NCI-H146 (cell line): ENCODE measurements at regions not wholly inside any gene's neighbourhood (a gene's known extent, or its start where the extent isn't known, plus 50 kb on each side); places are given as distances from the start of the nearest gene placed in this dataset.
"Not testable (repeated sequence)": the region's sequence is repeated elsewhere in the genome, so short reads cannot be mapped to it uniquely, and the experiment has no call there.

Experiments used
- DNase-seq: peaks from one replicate; lab custom pipeline; 2025; lab: John Stamatoyannopoulos, UW

DNA sequence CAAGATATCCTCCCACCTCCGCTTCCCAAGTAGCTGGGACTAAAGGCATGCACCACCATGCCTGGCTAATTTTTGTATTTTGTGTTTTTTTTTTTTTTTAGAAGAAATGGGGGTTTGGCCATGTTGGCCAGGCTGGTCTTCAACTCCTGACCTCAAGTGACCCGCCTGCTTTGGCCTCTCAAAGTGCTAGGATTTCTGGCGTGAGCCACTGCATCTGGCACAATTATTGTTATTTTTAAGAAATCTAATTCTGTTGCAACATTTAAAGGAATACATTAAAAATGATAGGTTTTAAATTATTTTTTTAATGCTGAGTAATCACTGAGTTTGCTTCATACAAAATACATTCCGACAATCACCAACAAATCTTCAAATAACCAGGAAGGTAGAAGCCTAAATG lies 178.1 kb upstream of the SEMA3E start:
- no peak for DNase-seq

DNA sequence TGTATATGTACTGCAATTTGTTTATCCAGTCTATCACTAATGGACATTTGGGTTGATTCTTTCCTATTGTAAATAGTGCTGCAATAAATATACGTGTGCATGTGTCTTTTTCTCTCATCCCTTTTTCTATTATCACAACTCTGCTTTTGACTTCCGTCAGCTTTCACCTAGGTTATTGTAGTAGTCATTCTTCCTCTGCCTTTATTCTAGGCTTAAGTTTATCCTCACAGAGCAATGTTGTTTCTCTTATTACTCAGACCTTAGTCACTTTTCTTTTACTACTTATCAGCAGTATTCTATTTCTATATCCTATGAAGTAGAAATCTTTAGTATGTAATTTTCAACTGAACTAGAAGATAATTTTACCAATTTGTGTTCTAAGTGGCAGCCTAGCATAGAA lies 175.3 kb upstream of the SEMA3E start:
- DNase-seq = no peak

DNA sequence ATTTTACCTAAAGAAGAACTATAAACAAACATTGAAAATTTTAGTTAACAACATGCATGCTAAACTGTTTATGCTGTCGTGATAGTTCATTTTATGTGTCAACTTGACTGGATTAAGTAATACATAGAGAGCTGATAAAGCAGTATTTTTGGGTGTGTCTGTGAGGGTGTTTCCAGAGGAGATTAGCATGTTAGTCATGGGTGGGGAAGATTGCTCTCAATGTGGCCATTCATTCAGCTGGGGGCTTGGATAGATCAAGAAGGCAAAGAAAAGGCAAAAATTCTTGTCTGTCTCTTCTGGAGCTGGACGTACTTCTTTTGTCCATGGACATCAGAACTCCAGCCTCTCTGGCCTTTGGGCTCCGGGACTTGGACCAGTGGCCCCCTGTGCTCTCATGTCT lies 172.9 kb upstream of the SEMA3E start:
- no peak for DNase-seq

DNA sequence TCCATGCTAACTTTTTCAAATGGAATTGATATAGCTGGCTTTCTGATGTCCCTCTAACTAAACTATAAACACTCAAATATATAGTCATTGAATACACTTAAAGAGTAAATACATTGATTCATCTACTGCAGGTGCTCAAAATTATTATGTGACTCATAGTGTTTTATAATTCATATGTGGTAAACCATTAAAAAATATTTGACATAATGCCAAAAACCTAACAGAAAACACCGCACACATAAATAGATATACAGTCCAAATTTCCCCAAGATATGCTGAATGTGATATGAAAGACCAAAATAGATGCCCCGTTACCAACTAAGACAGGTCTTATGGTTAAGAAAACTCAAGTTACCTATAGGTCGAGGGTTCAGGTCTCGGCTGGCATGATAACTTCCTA lies 171.7 kb upstream of the SEMA3E start:
- DNase-seq = no peak

DNA sequence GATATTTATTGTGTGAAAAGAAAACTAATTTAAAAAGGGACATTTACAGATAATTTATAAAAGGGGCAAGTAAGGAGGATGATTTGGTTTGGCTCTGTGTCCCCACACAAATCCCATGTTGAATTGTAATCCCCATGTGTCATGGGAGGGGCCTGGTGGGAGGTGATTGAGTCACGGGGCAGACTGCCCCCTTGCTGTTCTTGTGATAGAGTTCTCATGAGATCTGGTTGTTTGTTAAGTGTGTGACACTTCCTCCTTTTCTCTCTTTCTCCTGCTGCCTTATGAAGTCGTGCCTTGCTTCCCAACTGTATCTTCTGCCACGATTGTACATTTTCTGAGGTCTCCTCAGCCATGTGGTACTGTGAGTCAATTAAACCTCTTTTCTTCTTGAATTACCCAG lies 171.0 kb upstream of the SEMA3E start:
- no peak for DNase-seq

DNA sequence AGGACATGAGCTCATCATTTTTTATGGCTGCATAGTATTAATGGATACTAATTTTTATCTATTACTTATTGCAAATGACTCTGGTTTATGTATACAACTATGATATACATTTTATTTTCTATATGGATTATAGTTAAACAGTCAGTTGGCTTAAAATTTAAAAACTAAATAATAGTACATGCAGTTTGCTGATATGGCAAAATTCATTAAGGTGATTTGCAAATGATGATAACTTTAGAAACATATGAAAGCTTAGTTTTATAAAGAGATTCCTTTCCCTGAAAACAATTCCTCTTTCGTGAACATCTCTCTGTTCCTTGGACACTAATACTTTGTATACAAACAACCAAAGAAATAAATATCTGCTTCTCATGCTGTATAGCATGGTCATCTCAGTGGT lies 165.5 kb upstream of the SEMA3E start:
- no peak for DNase-seq

DNA sequence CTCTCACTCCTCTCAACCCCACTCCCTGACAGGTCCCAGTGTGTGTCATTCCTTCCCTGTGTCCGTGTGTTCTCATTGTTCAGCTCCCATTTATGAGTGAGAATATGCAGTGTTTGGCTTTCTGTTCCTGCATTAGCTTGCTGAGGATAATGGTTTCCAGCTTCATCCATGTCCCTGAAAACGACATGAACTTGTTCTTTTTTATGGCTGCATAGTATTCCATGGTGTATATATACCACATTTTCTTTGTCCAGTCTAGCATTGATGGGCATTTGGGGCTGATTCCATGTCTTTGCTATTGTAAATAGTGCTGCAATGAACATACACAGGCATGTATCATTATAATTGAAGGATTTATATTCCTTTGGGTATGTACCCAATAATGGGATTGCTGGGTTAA lies 163.6 kb upstream of the SEMA3E start:
- not testable (repeated sequence) for DNase-seq

DNA sequence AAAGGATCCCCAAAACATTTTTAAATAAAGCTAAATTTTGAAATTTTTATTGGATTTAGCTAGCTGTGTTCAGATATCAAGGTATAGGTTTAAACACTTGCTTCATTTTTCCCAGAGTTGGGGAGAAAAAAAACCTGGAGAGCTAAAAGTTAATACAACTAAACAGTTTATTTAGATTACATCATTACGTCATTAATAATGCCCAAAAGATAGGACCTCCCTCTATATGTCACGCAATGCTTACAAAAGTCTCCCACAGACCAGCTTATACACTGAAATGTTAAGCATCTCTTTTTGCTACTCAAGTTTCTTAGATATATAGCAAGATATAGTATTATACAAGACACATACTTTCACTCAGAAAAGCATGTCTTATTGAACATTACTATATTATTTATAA lies 160.0 kb upstream of the SEMA3E start:
- no peak for DNase-seq

DNA sequence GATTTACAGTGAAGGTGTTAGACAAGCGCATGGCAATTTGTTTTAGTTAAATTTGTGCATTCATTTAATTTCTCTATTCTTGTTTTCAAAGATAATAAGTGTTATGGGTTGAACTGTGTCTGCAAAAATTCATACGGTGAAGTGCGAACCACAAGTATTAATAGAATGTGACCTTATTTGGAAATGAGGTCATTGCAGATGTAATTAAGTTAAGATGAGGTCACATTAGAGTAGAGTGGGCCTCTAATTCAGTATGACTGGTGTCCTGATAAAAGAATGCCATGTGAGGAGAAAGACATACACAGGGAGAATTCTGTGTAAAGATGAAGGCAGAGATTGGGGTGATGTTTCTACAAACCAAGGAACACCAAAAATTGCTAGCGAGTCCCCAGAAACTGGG lies 158.8 kb upstream of the SEMA3E start:
- no peak for DNase-seq

DNA sequence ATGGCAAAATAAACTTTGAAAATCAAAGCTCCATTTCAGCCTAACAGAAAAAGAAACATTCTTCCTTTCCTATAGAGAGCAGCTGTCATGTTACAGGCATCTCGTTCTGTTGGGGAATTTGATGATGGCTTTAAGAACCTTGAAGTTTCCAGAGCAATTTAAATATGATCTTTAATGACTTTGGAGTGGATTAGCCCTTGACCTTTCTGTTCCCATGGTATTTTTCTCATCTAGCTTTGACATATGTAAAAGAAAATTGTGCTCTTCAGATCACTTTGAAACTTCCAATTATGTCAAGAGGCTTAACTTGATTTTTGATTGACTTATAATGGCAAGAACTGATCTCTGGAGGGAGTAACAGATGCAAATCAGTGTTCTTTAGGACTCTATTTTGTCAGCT lies 157.6 kb upstream of the SEMA3E start:
- DNase-seq = no peak

DNA sequence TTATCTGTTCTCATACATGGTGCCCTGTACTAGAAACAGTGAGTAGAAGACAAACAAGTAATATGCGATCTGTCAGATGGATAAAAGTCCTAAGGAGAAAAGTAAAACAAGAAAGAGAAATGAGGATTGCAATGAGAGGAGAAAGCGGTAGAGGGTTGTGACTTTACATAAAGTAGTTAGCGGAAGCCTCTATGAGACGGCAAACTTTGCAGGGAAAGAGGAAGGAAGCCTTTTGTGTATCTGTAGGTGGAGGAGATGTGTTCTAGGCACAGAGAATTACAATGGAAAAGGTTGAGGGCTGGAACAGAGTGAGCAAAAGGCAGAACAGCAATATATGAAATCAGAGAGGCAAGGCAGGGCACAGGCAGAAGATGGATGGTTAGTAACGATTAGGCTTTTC lies 150.4 kb upstream of the SEMA3E start:
- DNase-seq = no peak

DNA sequence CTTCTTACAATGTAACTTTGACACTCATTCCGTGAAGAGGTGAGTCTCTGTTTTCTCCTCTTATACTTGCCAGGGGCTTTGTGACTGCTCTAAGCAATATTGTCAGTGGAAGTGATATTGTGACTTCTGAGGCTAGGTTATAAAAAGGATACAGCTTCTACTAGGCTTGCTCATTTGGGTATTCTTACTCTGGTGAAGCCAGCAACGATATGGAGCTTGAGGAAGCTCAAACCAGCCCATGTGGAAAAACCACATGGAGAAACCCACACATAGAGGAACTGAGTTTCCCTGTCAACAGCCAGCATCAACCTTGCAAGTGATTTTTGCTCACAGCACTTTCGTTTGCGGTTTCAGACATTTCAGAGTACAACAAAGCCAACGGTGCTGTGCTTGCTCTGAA lies 149.6 kb upstream of the SEMA3E start:
- no peak for DNase-seq

DNA sequence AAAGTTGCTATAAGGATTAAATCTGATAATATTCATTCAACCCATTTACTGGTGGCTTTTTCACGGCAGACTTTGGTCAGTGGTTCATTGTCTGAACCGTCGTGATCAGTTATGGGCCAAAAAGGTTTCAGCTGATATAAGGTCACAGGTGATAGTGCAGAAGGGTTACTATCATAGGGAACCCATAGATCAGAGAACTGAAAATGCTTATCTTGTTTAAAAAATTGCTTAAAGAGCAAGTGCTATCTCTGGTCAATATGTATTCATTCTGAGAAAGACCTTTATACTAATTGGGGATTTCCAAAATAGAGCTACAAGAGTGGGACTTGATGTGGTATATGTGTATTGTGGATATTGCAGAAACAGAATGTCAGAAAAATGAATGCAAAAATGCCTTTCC lies 147.8 kb upstream of the SEMA3E start:
- DNase-seq = no peak

DNA sequence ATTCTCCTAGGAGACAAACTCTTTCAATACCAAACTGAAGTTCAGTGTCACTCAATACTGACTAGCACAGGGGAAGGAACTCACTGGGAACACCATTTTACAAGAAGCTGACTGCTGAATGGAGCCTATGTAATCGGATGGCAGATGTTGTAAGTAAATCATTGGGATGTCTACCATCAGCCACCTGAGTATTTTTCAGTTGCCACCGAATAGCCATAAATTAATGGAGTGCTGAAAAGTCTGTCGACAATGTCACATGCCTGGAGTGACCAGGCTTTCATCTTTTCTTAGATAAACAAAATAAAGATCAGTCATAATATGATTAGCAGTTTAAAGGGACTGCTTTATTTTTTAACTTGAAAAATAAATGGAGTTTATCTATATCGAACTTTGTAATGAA lies 145.9 kb upstream of the SEMA3E start:
- DNase-seq = no peak

DNA sequence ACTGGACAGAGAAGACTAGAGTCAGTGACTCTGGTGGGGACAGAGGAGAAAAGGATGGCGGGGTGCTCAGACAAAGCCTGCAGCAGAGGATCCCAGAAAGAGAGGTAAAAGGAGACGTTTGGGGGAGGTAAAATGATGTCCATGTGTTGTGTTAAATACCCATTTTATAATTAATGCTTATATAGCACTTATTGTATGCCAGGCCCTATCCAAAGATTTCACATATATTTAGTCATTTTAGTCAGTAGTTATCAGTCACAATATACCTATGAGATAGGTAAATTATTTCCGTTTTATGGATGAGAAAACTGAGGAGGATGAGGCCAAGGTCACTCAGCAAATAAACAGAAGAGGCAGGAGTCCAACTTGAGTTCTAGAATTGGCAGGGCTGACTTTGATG lies 144.6 kb upstream of the SEMA3E start:
- DNase-seq = no peak

DNA sequence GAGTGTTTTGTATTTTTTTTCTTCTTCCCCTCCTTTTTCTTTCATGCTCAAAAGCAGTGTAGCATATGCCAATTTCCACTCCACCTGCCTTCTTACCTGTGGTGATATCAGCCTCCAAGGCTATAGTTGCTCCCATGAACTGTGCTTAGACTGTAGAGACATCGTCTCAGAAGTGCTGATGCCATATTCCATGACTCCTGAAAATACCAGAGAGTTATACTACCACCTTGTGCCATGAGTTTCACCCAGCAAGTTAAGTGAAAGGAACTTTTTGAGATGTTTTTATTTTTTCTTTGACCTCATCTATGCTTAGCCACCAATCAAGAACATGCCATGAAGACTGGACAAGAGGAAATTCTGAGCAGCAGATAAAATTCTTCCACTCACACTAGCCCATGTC lies 142.8 kb upstream of the SEMA3E start:
- no peak for DNase-seq

DNA sequence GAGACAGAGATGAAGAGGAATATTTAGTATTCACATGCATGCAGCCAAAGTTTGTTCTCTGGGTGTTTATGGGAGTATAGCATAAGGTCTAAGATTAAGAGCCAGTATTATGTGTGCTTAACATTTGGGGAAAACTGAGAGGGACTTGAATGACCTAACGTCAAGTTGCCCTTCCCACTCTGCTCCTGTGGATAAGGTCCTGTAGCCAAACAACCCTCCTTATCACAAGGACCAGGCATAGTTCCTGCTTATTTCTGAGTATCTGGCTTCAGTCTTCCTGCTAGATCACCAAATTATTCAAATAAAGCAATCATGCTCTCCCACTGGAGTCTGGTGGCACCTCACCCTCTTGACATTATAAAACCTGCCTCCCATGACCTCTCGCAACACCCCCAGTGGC lies 137.9 kb upstream of the SEMA3E start:
- no peak for DNase-seq

DNA sequence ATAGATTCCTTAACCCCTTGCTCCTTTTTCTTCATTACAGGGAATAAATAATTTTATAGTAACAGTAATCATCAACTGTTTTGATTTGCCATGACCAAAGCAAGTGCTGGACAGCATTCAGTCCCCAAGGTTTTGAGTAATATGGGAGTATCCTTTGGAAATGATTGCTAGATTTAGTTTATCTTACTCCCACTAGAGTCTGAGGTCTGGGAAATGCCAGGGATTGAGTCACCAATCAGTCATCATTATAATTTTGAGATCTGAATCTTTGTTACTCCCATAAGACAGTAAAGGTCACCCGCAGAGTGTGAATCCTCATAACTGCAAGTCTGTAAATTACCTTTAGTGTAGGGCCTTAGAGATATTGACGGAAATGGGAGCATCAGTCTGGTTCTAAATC lies 133.7 kb upstream of the SEMA3E start:
- no peak for DNase-seq

DNA sequence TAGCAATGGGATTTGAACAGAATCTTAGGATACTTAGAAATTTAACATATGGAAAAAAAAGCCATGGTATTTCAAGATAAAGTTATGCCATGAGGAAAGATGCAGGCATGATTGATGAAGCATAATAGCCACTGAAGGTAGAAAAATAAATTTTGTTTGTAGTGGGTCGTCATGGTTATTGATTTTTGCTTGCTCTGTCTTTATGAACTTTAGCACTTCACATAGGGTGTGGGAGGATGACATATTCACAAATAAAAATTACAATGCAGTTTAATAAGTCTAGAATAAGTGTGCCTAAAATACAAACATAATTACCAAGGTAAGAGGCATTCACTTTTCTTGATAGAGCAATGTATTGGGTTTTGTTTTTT lies 129.1 kb upstream of the SEMA3E start:
- no peak for DNase-seq

DNA sequence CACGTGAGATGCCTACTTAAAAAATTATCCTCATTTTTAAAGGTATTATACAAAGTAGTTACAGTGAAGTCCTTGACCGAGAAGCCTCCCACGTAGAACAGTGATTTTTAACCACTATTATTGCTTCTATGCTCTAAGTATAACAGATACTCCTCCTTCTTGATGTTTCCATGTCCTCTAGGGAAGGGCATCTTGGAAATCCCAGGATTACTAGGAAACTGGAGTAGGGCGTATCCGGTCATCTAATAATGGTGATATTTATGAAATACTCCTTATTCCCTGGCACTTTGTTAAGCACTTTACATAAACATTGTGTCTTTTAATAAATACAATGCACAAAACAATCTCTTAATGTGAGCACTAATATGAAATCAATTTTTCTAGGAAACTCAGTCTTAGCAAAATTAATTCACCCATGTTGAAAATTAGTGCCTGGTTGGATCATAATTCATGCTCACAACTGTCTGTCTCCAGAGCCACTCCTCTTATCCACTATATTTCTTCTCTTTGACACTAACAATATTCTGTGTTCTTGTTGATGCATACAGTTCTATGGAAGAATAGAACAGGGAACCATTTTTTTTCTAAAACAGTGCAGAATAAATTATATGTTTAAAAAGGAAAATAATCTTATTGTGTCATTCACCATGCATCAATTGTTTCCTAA lies 128.6 kb upstream of the SEMA3E start:
- DNase-seq = no peak

DNA sequence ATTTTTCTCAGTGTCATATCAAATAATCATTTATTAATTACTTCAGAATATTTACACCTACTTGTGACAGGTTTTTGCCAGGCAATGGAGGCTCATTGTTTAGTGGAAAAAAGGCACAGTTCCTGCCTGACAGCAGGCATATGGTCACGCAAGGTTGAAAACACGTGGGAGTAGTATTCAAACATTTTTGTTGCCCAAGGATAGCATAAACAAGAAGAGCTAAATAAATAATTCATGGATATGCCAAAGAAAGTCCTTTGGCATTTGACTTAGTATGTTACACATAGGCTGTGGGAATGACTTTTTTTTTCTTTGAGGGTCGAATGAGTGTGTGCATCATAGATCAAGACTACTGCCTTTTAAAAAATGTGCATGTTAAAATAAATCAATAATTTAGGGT lies 120.5 kb upstream of the SEMA3E start:
- no peak for DNase-seq

DNA sequence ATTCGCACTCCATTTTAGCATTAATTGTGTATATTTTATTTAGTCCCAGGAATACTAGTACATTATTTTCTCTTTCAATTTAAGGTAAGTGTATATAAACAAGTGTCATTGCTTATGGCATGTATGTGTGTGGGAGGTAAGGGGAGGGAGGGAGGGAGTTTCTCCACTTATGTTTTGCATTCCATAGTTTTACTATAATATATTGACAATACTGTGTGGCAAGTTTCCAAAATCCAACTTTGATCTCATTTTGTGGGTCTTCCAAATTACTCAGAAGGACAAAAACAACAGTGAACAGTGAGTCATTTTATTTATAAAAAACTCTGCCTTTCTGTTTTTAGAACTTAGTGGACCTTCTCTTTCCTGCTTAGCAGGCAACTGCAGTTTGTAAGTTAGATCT lies 102.3 kb upstream of the SEMA3E start:
- DNase-seq = no peak

DNA sequence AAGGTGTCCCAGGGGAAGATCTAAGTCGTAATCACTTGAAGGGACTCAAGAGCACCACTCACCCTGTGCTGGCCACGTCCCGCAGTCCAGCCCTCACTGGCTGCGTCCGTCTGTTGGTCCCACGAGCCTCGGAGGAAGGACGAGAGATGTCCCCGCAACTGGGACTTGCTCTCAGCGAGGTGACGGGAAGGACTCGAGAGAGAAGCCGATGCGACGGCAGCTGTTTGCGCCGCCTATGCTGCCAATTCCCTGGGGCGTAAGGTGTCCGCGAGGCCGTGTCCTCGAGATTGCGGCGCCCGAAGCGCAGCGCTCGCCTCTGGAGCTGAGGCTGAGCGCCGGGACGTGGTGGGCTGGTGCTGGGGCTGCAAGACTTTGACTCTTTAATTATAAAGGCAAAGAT lies 100.6 kb upstream of the SEMA3E start:
- DNase-seq = no peak

DNA sequence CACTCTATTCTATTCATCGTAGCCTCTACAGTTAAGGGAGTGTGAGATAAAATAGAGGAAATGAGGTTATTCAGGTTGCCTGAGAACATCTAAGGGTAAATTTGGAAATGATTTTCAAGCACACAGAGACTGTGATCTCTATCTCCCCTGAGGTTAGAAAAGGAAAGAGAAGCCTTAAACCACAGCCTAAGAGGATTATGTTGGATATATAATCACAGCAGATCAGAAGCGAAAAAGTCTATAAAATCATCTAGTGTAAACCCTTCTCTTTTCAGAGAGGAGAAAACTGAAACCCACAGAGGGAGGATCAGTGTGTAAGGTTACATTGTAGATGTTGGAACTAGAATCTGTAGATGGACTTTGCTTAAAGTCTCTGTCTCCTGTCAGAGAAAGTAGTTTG lies 90.6 kb upstream of the SEMA3E start:
- no peak for DNase-seq

DNA sequence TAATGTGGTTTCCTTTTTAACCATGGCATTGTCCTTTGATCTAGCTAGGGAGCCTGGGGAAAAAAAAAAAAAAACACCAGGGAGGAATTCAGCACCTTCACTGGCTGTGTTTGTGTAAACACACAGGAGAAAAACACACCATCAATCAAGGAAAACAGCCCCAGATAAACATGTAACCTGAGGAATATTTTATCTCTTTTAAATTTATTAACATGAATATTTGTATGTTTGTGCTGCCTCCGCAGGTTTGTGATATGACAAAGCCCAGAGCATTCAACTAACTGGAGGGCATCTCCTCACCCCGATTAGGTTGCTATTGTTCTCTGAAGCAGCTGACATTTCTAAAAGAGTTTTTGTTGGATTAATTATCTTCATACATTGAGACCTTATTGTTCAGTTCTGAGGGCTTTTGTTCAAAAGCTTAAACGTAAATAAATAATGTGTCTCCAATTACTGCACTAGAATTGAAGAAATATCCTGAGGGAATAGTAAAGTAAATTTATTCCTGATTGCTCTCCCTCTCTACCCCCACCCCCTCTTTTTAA lies 89.4 kb upstream of the SEMA3E start:
- DNase-seq = peak; percentile 85
